Endothelial cell of umbilical vein (primary cell): ENCODE measurements at regions not wholly inside any gene's neighbourhood (a gene's known extent, or its start where the extent isn't known, plus 50 kb on each side); places are given as distances from the start of the nearest gene placed in this dataset.
A peak's percentile ranks its signal among the peaks of the same experiment; 100 is the strongest.

ENCODE experiments used
- BruUV-seq: library from RNA; stranded (reverse); fragments of 400-500 nt; replicated peaks from 2 replicates; lab custom pipeline; 2021; lab: Mats Ljungman, UMichigan
- CTCF ChIA-PET: fragments of 300-600, 350-600 bp; sonication (Branson Sonifier 250); formaldehyde crosslinking; loops from one replicate; lab custom pipeline; 2021; ENCODE audit warnings: antibody characterized with exemption, inconsistent platforms; lab: Charles Lee
- POLR2A ChIA-PET: fragments of 300-600, 350-600 bp; sonication (Branson Sonifier 250); formaldehyde crosslinking; loops from one replicate; lab custom pipeline; 2021; ENCODE audit warnings: antibody characterized with exemption, inconsistent platforms; lab: Charles Lee
- DNase-seq: peaks from one replicate; pipeline ENCODE4 v3.0.0-alpha.2; 2011; ENCODE audit warnings: low read depth, low spot score
- FAIRE-seq: peaks from 2 replicates; lab custom pipeline; 2011; peaks lifted over from hg19 to GRCh38; lab: Jason Lieb, UNC
- H2AFZ ChIP-seq: 2 replicates; pipeline ENCODE4 v1.6.0; 2012; ENCODE audit warnings: low read depth, low read length, control low read depth, inconsistent platforms
- H3K27ac ChIP-seq: 2 replicates; pipeline ENCODE4 v1.5.1; 2011; ENCODE audit warnings: low read depth, mild to moderate bottlenecking, control low read depth, low read length, moderate library complexity; ENCODE audit not compliant: insufficient read depth
- H3K27me3 ChIP-seq, 2 experiments: 2 replicates each; pipeline versions ENCODE4 v1.6.0 to v1.6.1; 2011; ENCODE audit warnings: low read length in 2 of 2, mixed read lengths in 1 of 2; ENCODE audit not compliant: control insufficient read depth in 2 of 2, insufficient read depth in 2 of 2
- H3K36me3 ChIP-seq, 2 experiments: 2 replicates in 1 of 2; 3 replicates in 1 of 2; pipeline ENCODE4 v1.5.1; 2011; ENCODE audit warnings: low read length in 2 of 2, mild to moderate bottlenecking in 1 of 2, moderate library complexity in 1 of 2; ENCODE audit not compliant: control insufficient read depth in 2 of 2, insufficient read depth in 2 of 2; ENCODE audit errors: extremely low read depth in 1 of 2
- H3K4me1 ChIP-seq: 3 replicates; pipeline ENCODE4 v1.5.1; 2011; ENCODE audit warnings: mild to moderate bottlenecking, low read length; ENCODE audit not compliant: control insufficient read depth, insufficient read depth; ENCODE audit errors: extremely low read depth
- H3K4me2 ChIP-seq: 2 replicates; pipeline ENCODE4 v1.6.1; 2011; ENCODE audit warnings: low read length, control low read depth, mixed read lengths; ENCODE audit not compliant: insufficient read depth
- H3K4me3 ChIP-seq, 3 experiments: fragments of 200-600 bp in 1 of 3; sonication (generic), shearing (Covaris generic) in 1 of 3; replicated peaks in 1 of 3; 2 replicates each; pipeline ENCODE4 v1.5.1; 2011 to 2016; ENCODE audit warnings: control low read depth in 3 of 3, low read length in 3 of 3, mild to moderate bottlenecking in 2 of 3, inconsistent platforms in 1 of 3, low read depth in 1 of 3, moderate library complexity in 1 of 3; ENCODE audit not compliant: insufficient read depth in 1 of 3
- H3K79me2 ChIP-seq: 2 replicates; pipeline ENCODE4 v1.6.0; 2012; ENCODE audit warnings: low read length, inconsistent platforms; ENCODE audit not compliant: control insufficient read depth, insufficient read depth
- H3K9ac ChIP-seq: replicated peaks from 2 replicates; pipeline ENCODE3; 2011; ENCODE audit warnings: low read length, control low read depth; ENCODE audit not compliant: insufficient read depth; ENCODE audit errors: extremely low read depth
- H3K9me1 ChIP-seq: replicated peaks from 3 replicates; pipeline ENCODE4 v1.6.0; 2011; ENCODE audit warnings: mild to moderate bottlenecking, low read length; ENCODE audit not compliant: control insufficient read depth, insufficient read depth; ENCODE audit errors: extremely low read depth
- H3K9me3 ChIP-seq: replicated peaks from 2 replicates; pipeline ENCODE4 v1.5.1; 2012; ENCODE audit warnings: low read length, inconsistent platforms; ENCODE audit not compliant: control insufficient read depth, insufficient read depth
- H4K20me1 ChIP-seq: replicated peaks from 2 replicates; pipeline ENCODE3; 2011; ENCODE audit warnings: mild to moderate bottlenecking, low read length; ENCODE audit not compliant: control insufficient read depth, insufficient read depth; ENCODE audit errors: extremely low read depth
- CTCF ChIP-seq, 2 donors: IDR thresholded peaks; 1 replicate in 1 of 2; 2 replicates in 1 of 2; pipeline ENCODE4 v1.5.1; 2011; ENCODE audit warnings: low read length in 2 of 2, mild to moderate bottlenecking in 2 of 2, moderate library complexity in 2 of 2, control low read depth in 1 of 2, inconsistent platforms in 1 of 2, low read depth in 1 of 2; ENCODE audit not compliant: insufficient read depth in 1 of 2; ENCODE audit errors: extremely low read depth in 1 of 2
- EZH2 ChIP-seq: IDR thresholded peaks from 2 replicates; pipeline ENCODE4 v1.6.1; 2012; ENCODE audit warnings: borderline replicate concordance, low read depth, mild to moderate bottlenecking, moderate library complexity, low read length, inconsistent platforms; ENCODE audit not compliant: severe bottlenecking
- FOS ChIP-seq: IDR thresholded peaks from 2 replicates; pipeline ENCODE4 v1.6.1; 2011; ENCODE audit warnings: mild to moderate bottlenecking, low read length, moderate library complexity, borderline replicate concordance; ENCODE audit not compliant: insufficient read depth
- GATA2 ChIP-seq: IDR thresholded peaks from 2 replicates; pipeline ENCODE4 v1.7.0; 2011; ENCODE audit warnings: low read depth, mild to moderate bottlenecking, moderate library complexity, mixed read lengths, low read length; ENCODE audit not compliant: insufficient read length, insufficient read depth
- MAX ChIP-seq: IDR thresholded peaks from 2 replicates; pipeline ENCODE4 v1.6.1; 2011; ENCODE audit not compliant: insufficient read depth, insufficient read length
- MYC ChIP-seq: IDR thresholded peaks from one replicate; pipeline ENCODE4 v1.6.1; 2011; ENCODE audit warnings: mild to moderate bottlenecking, low read depth, low read length
- POLR2A ChIP-seq: IDR thresholded peaks from 2 replicates; pipeline ENCODE4 v1.6.1; 2012; ENCODE audit warnings: low read depth, mild to moderate bottlenecking, control low read depth, low read length
- POLR2AphosphoS5 ChIP-seq: IDR thresholded peaks from 2 replicates; pipeline ENCODE4 v1.6.1; 2012; ENCODE audit warnings: low read depth, mild to moderate bottlenecking, control low read depth, low read length, moderate library complexity; ENCODE audit not compliant: insufficient read depth
- dilution Hi-C: fragments of 300-500 bp; cut with MboI; formaldehyde crosslinking; loops from one replicate; pipeline ENCODE4 v1.15.0; 2019; ENCODE audit warnings: low sequenced_read_pairs; ENCODE audit not compliant: extremely low pct_ligation_motif_present
- intact Hi-C: fragments of 100-400 bp; cut with micrococcal nuclease; formaldehyde crosslinking; loops from one replicate; pipeline ENCODE4 v1.10.0; 2022

- Histone ChIP-seq H3K9me1 (no peaks in the 10 kb centered on the region), H3K9ac (no peak overlapping the region), H2AFZ (no peak overlapping the region), H3K79me2 (no peaks in the 10 kb centered on the region), H3K27ac (no peak overlapping the region), H3K4me3 (no peak overlapping the region), H3K36me3 (no peaks in the 10 kb centered on the region), H3K9me3 (no peaks in the 10 kb centered on the region), H3K27me3 (no peaks in the 10 kb centered on the region), H4K20me1 (no peaks in the 10 kb centered on the region), H3K4me2 (peak overlapping the region; percentile 4), H3K4me1 (peaks cover 73% of the 10 kb centered on the region)
- TF ChIP-seq FOS (peak; percentile 39), POLR2A (no peak), EZH2 (no peak), CTCF (IDR thresholded peaks at IDR 0.05; ENCODE audit: extremely low read depth in 1 of 2, insufficient read depth in 1 of 2, low read depth in 1 of 2, low read length in 2 of 2) (no peak), GATA2 (no peak), MAX (no peak), MYC (no peak), POLR2AphosphoS5 (no peak)
- POLR2A ChIA-PET = interaction anchor here (1.3 kb wide), 1 partner anchor 12 kb away, joined by 3 read pairs; no protein-coding TSS in a partner anchor
- DNase-seq = no peak
- CTCF ChIA-PET = interaction anchor here (1.1 to 1.7 kb wide), 3 partner anchors 43 to 92 kb away, joined by 3 to 6 read pairs (median 3); no protein-coding TSS in a partner anchor
- intact Hi-C loops = loop anchor here (10.0 kb wide), 1 partner anchor 886 kb away; the partner anchor contains the start of genes RCHY1 and THAP6
- dilution Hi-C loops = no loop called here
- no TSS peak for BruUV-seq
- FAIRE-seq = no peak
Measured at GRCh38 chr4:74628852-74629620, 165.3 kb downstream of the BTC start.
